HG03469 (cell line): ENCODE measurements at regions not wholly inside any gene's neighbourhood (a gene's known extent, or its start where the extent isn't known, plus 50 kb on each side); places are given as distances from the start of the nearest gene placed in this dataset.
"Not testable (repeated sequence)": the region's sequence is repeated elsewhere in the genome, so short reads cannot be mapped to it uniquely, and the experiment has no call there.

Experiments
- ATAC-seq: cut with Tn5 transposase; IDR thresholded peaks from one replicate; pipeline ENCODE4 v1.9.1; 2021; ENCODE audit warnings: mild to moderate bottlenecking, moderate library complexity, moderate number of reproducible peaks; ENCODE audit not compliant: unreplicated experiment

GRCh38 chr20:48217190-48217589 lies 431.9 kb upstream of the SULF2 start:
- ATAC-seq = no peak

- no peak for ATAC-seq
Observed at GRCh38 chr20:48215536-48215935, 430.3 kb upstream of the SULF2 start.

- no peak for ATAC-seq
Observed at GRCh38 chr20:48214601-48215000, 429.3 kb upstream of the SULF2 start.

- ATAC-seq = not testable (repeated sequence)
Observed at GRCh38 chr20:48213635-48214034, 428.4 kb upstream of the SULF2 start.

- no peak for ATAC-seq
Observed at GRCh38 chr20:48212806-48213509, 427.7 kb upstream of the SULF2 start.

GRCh38 chr20:48211847-48212246 lies 426.6 kb upstream of the SULF2 start:
- no peak for ATAC-seq

GRCh38 chr20:48211238-48211637 lies 426.0 kb upstream of the SULF2 start:
- ATAC-seq = no peak

- ATAC-seq = no peak
Observed at GRCh38 chr20:48210111-48211027, 425.1 kb upstream of the SULF2 start.

GRCh38 chr20:48209102-48209501 lies 423.8 kb upstream of the SULF2 start:
- no peak for ATAC-seq

- no peak for ATAC-seq
Observed at GRCh38 chr20:48208176-48208575, 422.9 kb upstream of the SULF2 start.

GRCh38 chr20:48207505-48207904 lies 422.2 kb upstream of the SULF2 start:
- no peak for ATAC-seq

GRCh38 chr20:48205786-48206185 lies 420.5 kb upstream of the SULF2 start:
- no peak for ATAC-seq

- no peak for ATAC-seq
Observed at GRCh38 chr20:48205281-48205782, 420.1 kb upstream of the SULF2 start.

- no peak for ATAC-seq
Observed at GRCh38 chr20:48204499-48204898, 419.2 kb upstream of the SULF2 start.

- ATAC-seq = no peak
Observed at GRCh38 chr20:48203252-48203651, 418.0 kb upstream of the SULF2 start.

GRCh38 chr20:48202334-48203113 lies 417.2 kb upstream of the SULF2 start:
- ATAC-seq = no peak

- ATAC-seq = no peak
Observed at GRCh38 chr20:48201885-48202284, 416.6 kb upstream of the SULF2 start.

- no peak for ATAC-seq
Observed at GRCh38 chr20:48201188-48201587, 415.9 kb upstream of the SULF2 start.

- no peak for ATAC-seq
Observed at GRCh38 chr20:48198929-48199451, 413.7 kb upstream of the SULF2 start.

- no peak for ATAC-seq
Observed at GRCh38 chr20:48197066-48197465, 411.8 kb upstream of the SULF2 start.

- ATAC-seq = no peak
Observed at GRCh38 chr20:48196486-48196885, 411.2 kb upstream of the SULF2 start.
